ENCODE measurements at regions not wholly inside any gene's neighbourhood (a gene's known extent, or its start where the extent isn't known, plus 50 kb on each side); places are given as distances from the start of the nearest gene placed in this dataset.

- peak overlapping the region; percentile 91 for H3K4me2 ChIP-seq (ENCODE audit: low read length)
- H3K4me3 ChIP-seq (replicated peaks in 1 of 2; ENCODE audit: low read depth in 1 of 2, low read length in 2 of 2) = peak overlapping the region; percentile 66 to 80
- no peaks in the 10 kb centered on the region for H3K79me2 ChIP-seq (ENCODE audit: insufficient read depth, low read length)
- H3K27me3 ChIP-seq (ENCODE audit: insufficient read depth, low read length) = no peaks in the 10 kb centered on the region
- H3K9me2 ChIP-seq (ENCODE audit: insufficient read depth) = no peaks in the 10 kb centered on the region
- H3K27ac ChIP-seq (ENCODE audit: low read depth, low read length) = peak overlapping the region; percentile 52
- RAD21 ChIA-PET (ENCODE audit: low non-redundant PET in 1 of 2, low total read pairs in 2 of 2, uncharacterized antibody in 2 of 2, unreplicated experiment in 2 of 2) = no interaction called here
- ATAC-seq (peak; percentile 90), DNase-seq (ENCODE audit: low read depth, low spot score) (peak; percentile 90)
- intact Hi-C loops (cut with micrococcal nuclease) = loop anchor here (2.0 kb wide), 1 partner anchor 353 kb away; the partner anchor contains the start of gene LPIN3
- POLR2A ChIA-PET = interaction anchor here (1.0 to 1.4 kb wide), 2 partner anchors 11 to 29 kb away, joined by 3 read pairs; no protein-coding TSS in a partner anchor
- H3K36me3 ChIP-seq (ENCODE audit: control insufficient read depth in 1 of 2, insufficient read depth in 2 of 2, low read length in 2 of 2) = no peaks in the 10 kb centered on the region
- H4K20me1 ChIP-seq (ENCODE audit: insufficient read depth) = no peaks in the 10 kb centered on the region
- peak overlapping the region; percentile 68 for H3K9ac ChIP-seq (ENCODE audit: low read length)
- peak overlapping the region; percentile 98 for H2AFZ ChIP-seq (ENCODE audit: low read depth, low read length, poor library complexity, severe bottlenecking)
- CTCF ChIA-PET = interaction anchor here (0.6 to 1.3 kb wide), 3 partner anchors 75 to 354 kb away, joined by 3 read pairs; partner anchors contain the start of gene CHD6
- TSS peak; percentile 95 for BruUV-seq (replicated peaks)
- peaks cover 5 to 13% of the 10 kb centered on the region in 2 experiments; a peak in 3 of 4 replicates for H3K4me1 ChIP-seq (ENCODE audit: control insufficient read depth in 1 of 2, insufficient read depth in 2 of 2, low read length in 2 of 2)
- H3K9me3 ChIP-seq (ENCODE audit: control insufficient read depth in 1 of 2, insufficient read depth in 1 of 2, low read depth in 1 of 2, low read length in 2 of 2) = no peaks in the 10 kb centered on the region
- TF ChIP-seq YY1 (IDR thresholded peaks at IDR 0.05; ENCODE audit: extremely low read depth, insufficient replicate concordance, low read depth, low read length) (peak; percentile 100), JUND (IDR thresholded peaks at IDR 0.05) (peak; percentile 8; the same call in 1 of the 2 replicates), ZBTB33 (IDR thresholded peaks at IDR 0.05; ENCODE audit: extremely low read depth, insufficient replicate concordance, low read length) (no peak), CBX3 (IDR thresholded peaks at IDR 0.05; ENCODE audit: low read depth) (peak; percentile 94), SIN3A (IDR thresholded peaks at IDR 0.05; ENCODE audit: low read depth) (peak; percentile 52; the same call in 1 of the 2 replicates), MAX (IDR thresholded peaks at IDR 0.05) (peak; percentile 62), ZNF274 (IDR thresholded peaks at IDR 0.05; ENCODE audit: low read depth, low read length) (no peak), POLR2AphosphoS5 (IDR thresholded peaks at IDR 0.05; ENCODE audit: low read depth, low read length) (peak; percentile 73), CEBPB (IDR thresholded peaks at IDR 0.05; ENCODE audit: low read depth) (no peak), RAD21 (IDR thresholded peaks at IDR 0.05; ENCODE audit: low read depth) (no peak), REST (IDR thresholded peaks at IDR 0.05; ENCODE audit: low read depth) (no peak), POLR2A (IDR thresholded peaks at IDR 0.05; ENCODE audit: borderline replicate concordance, extremely low read depth, insufficient read depth, insufficient read length) (peak; percentile 77), TCF7L2 (IDR thresholded peaks at IDR 0.05; ENCODE audit: borderline replicate concordance, extremely low read depth, insufficient read depth, insufficient read length) (peak; percentile 81), ATF3 (IDR thresholded peaks at IDR 0.05) (no peak), EGR1 (IDR thresholded peaks at IDR 0.05; ENCODE audit: low read depth) (peak; percentile 67), EZH2 (IDR thresholded peaks at IDR 0.05) (no peak), ZFX (IDR thresholded peaks at IDR 0.05) (no peak), SP1 (IDR thresholded peaks at IDR 0.05; ENCODE audit: low read depth) (peak; percentile 77), EZH2phosphoT487 (IDR thresholded peaks at IDR 0.05; ENCODE audit: borderline replicate concordance) (no peak), ELF1 (IDR thresholded peaks at IDR 0.05; ENCODE audit: borderline replicate concordance, low read depth) (peak; percentile 55), FOSL1 (IDR thresholded peaks at IDR 0.05; ENCODE audit: low read depth) (no peak; the same call in none of the 2 replicates)
Observed at GRCh38 chr20:41693136-41693979, 75.2 kb upstream of the CHD6 start.
